A549 (cell line): ENCODE measurements at regions not wholly inside any gene's neighbourhood (a gene's known extent, or its start where the extent isn't known, plus 50 kb on each side); places are given as distances from the start of the nearest gene placed in this dataset.

Source experiments
- HEYL ChIP-seq: fragments of 250-450 bp; sonication (Bioruptor Pico); IDR thresholded peaks from 2 replicates; pipeline ENCODE4 v1.8.0; 2021; ENCODE audit warnings: mild to moderate bottlenecking, moderate library complexity
- PHF8 ChIP-seq: fragments of 200-600 bp; sonication (generic); IDR thresholded peaks from 2 replicates; pipeline ENCODE4 v1.6.1; 2016; ENCODE audit warnings: low read depth, mild to moderate bottlenecking, antibody characterized with exemption, moderate library complexity, borderline replicate concordance
- POLR2A ChIP-seq: IDR thresholded peaks from 2 replicates; pipeline ENCODE4 v1.6.1; 2012; ENCODE audit warnings: mild to moderate bottlenecking, low read length
- TFCP2L1 ChIP-seq: fragments of 250-450 bp; sonication (Bioruptor Pico); IDR thresholded peaks from 2 replicates; pipeline ENCODE4 v1.5.0; 2021; ENCODE audit warnings: mild to moderate bottlenecking
- ZC3H11A ChIP-seq: fragments of 450-650 bp; IDR thresholded peaks from 2 replicates; pipeline ENCODE4 v1.6.1; 2014; ENCODE audit warnings: antibody characterized with exemption, mild to moderate bottlenecking
- ZFP36 ChIP-seq: fragments of 450-650 bp; IDR thresholded peaks from 2 replicates; pipeline ENCODE4 v1.6.1; 2014; ENCODE audit warnings: borderline replicate concordance; ENCODE audit not compliant: partially characterized antibody
- ZNF302 ChIP-seq: fragments of 250-450 bp; sonication (Bioruptor Pico); IDR thresholded peaks from 2 replicates; pipeline ENCODE4 v1.9.0; 2021; ENCODE audit warnings: inconsistent platforms, mild to moderate bottlenecking, moderate library complexity
- TF ChIP-seq, protein P1 (sequence below): fragments of 150-350 bp; IDR thresholded peaks from 2 replicates; pipeline ENCODE4 v1.6.1; 2014; ENCODE audit warnings: low read depth, mild to moderate bottlenecking, low read length
- TF ChIP-seq, protein P2 (sequence below): fragments of >200 bp; sonication (Bioruptor Twin); formaldehyde crosslinking; IDR thresholded peaks from 3 replicates; pipeline ENCODE4 v1.5.1; 2016
- TF ChIP-seq, protein P3 (sequence below): fragments of 200-600 bp; sonication (generic); IDR thresholded peaks from 2 replicates; pipeline ENCODE4 v1.6.1; 2016; ENCODE audit warnings: antibody characterized with exemption, mild to moderate bottlenecking, moderate library complexity
- TF ChIP-seq, protein P4 (sequence below): IDR thresholded peaks from 2 replicates; pipeline ENCODE4 v1.6.1; 2012
- TF ChIP-seq, protein P5 (sequence below): fragments of 450-650 bp; IDR thresholded peaks from 2 replicates; pipeline ENCODE4 v1.6.1; 2014; ENCODE audit warnings: antibody characterized with exemption

DNA sequence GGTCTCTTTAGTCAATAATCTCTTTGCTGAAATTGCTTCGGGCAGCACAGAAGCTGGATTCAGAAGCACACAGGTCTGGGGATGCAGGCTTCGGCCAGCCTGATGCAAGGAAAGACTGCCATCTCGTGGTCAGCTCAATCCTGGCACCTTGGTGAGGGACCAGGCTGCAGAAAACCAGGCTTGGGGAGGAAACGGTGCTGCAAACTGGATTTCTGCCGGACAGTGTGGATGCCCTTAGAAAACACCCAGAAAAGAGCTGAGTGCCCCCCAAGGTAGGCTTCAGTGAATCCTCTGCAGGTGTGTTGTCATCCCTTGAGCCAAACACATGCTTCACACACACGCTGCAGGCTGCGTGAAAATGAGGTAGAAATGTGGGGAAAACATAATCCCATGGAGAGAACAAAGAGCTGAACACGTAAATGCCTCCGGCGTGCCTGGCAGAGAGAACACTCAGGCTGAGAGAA lies 89.8 kb upstream of the PAX1 start:
- TF ChIP-seq, protein P1, sequence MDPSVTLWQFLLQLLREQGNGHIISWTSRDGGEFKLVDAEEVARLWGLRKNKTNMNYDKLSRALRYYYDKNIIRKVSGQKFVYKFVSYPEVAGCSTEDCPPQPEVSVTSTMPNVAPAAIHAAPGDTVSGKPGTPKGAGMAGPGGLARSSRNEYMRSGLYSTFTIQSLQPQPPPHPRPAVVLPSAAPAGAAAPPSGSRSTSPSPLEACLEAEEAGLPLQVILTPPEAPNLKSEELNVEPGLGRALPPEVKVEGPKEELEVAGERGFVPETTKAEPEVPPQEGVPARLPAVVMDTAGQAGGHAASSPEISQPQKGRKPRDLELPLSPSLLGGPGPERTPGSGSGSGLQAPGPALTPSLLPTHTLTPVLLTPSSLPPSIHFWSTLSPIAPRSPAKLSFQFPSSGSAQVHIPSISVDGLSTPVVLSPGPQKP, result no peak
- TF ChIP-seq ZFP36 (no peak), ZNF302 (CRISPR knock-in tag) (no peak), PHF8 (no peak), POLR2A (no peak), ZC3H11A (no peak), TFCP2L1 (CRISPR knock-in tag) (no peak), HEYL (no peak)
- TF ChIP-seq, protein P2, sequence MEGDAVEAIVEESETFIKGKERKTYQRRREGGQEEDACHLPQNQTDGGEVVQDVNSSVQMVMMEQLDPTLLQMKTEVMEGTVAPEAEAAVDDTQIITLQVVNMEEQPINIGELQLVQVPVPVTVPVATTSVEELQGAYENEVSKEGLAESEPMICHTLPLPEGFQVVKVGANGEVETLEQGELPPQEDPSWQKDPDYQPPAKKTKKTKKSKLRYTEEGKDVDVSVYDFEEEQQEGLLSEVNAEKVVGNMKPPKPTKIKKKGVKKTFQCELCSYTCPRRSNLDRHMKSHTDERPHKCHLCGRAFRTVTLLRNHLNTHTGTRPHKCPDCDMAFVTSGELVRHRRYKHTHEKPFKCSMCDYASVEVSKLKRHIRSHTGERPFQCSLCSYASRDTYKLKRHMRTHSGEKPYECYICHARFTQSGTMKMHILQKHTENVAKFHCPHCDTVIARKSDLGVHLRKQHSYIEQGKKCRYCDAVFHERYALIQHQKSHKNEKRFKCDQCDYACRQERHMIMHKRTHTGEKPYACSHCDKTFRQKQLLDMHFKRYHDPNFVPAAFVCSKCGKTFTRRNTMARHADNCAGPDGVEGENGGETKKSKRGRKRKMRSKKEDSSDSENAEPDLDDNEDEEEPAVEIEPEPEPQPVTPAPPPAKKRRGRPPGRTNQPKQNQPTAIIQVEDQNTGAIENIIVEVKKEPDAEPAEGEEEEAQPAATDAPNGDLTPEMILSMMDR, result peak; percentile 84
- TF ChIP-seq, protein P3, sequence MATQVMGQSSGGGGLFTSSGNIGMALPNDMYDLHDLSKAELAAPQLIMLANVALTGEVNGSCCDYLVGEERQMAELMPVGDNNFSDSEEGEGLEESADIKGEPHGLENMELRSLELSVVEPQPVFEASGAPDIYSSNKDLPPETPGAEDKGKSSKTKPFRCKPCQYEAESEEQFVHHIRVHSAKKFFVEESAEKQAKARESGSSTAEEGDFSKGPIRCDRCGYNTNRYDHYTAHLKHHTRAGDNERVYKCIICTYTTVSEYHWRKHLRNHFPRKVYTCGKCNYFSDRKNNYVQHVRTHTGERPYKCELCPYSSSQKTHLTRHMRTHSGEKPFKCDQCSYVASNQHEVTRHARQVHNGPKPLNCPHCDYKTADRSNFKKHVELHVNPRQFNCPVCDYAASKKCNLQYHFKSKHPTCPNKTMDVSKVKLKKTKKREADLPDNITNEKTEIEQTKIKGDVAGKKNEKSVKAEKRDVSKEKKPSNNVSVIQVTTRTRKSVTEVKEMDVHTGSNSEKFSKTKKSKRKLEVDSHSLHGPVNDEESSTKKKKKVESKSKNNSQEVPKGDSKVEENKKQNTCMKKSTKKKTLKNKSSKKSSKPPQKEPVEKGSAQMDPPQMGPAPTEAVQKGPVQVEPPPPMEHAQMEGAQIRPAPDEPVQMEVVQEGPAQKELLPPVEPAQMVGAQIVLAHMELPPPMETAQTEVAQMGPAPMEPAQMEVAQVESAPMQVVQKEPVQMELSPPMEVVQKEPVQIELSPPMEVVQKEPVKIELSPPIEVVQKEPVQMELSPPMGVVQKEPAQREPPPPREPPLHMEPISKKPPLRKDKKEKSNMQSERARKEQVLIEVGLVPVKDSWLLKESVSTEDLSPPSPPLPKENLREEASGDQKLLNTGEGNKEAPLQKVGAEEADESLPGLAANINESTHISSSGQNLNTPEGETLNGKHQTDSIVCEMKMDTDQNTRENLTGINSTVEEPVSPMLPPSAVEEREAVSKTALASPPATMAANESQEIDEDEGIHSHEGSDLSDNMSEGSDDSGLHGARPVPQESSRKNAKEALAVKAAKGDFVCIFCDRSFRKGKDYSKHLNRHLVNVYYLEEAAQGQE, result no peak
- TF ChIP-seq, protein P4, sequence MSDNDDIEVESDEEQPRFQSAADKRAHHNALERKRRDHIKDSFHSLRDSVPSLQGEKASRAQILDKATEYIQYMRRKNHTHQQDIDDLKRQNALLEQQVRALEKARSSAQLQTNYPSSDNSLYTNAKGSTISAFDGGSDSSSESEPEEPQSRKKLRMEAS, result no peak
- TF ChIP-seq, protein P5, sequence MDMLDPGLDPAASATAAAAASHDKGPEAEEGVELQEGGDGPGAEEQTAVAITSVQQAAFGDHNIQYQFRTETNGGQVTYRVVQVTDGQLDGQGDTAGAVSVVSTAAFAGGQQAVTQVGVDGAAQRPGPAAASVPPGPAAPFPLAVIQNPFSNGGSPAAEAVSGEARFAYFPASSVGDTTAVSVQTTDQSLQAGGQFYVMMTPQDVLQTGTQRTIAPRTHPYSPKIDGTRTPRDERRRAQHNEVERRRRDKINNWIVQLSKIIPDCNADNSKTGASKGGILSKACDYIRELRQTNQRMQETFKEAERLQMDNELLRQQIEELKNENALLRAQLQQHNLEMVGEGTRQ, result no peak
